Upper lobe of left lung (tissue), 4 donors: ENCODE measurements at regions not wholly inside any gene's neighbourhood (a gene's known extent, or its start where the extent isn't known, plus 50 kb on each side); places are given as distances from the start of the nearest gene placed in this dataset.

Source experiments
- POLR2A ChIP-seq, 4 donors: fragments of 450-650 bp; IDR thresholded peaks; one replicate each; pipeline ENCODE4 v1.5.1; 2016 to 2017; ENCODE audit warnings: antibody characterized with exemption in 4 of 4, mild to moderate bottlenecking in 2 of 4
- POLR2AphosphoS5 ChIP-seq, 2 donors: sonication (generic); formaldehyde crosslinking; IDR thresholded peaks; one replicate each; pipeline ENCODE4 v1.5.1; 2017; ENCODE audit warnings: antibody characterized with exemption in 2 of 2
- TF ChIP-seq, protein P1 (sequence below), 6 experiments: fragments of 450-650 bp in 4 of 6; fragments of 200-600 bp in 2 of 6; sonication (generic) in 2 of 6; IDR thresholded peaks; one replicate each; pipeline ENCODE4 v1.5.1; 2016 to 2019; ENCODE audit warnings: antibody characterized with exemption in 6 of 6

DNA sequence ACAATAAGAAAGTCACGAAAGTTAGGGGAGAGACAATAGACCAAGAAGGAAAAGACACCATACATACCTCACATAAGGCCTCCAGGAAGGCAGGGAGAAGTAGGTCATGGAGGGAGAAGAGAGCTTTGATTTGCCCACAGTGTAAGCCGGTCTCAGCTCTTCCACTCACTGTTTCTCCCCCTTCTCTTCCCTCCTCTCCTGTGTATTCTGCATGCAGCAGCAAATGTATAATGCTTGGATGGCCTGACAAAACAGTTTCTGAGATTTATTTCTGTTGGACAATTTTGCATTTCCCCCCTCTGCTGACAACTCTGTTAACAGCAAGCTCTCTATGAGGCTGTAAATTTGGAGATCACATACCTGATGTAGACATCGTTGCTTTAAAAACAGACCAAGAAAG lies 318.9 kb downstream of the OMA1 start:
- TF ChIP-seq, protein P1, sequence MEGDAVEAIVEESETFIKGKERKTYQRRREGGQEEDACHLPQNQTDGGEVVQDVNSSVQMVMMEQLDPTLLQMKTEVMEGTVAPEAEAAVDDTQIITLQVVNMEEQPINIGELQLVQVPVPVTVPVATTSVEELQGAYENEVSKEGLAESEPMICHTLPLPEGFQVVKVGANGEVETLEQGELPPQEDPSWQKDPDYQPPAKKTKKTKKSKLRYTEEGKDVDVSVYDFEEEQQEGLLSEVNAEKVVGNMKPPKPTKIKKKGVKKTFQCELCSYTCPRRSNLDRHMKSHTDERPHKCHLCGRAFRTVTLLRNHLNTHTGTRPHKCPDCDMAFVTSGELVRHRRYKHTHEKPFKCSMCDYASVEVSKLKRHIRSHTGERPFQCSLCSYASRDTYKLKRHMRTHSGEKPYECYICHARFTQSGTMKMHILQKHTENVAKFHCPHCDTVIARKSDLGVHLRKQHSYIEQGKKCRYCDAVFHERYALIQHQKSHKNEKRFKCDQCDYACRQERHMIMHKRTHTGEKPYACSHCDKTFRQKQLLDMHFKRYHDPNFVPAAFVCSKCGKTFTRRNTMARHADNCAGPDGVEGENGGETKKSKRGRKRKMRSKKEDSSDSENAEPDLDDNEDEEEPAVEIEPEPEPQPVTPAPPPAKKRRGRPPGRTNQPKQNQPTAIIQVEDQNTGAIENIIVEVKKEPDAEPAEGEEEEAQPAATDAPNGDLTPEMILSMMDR (IDR thresholded peaks at IDR 0.05), result no peak
- TF ChIP-seq POLR2A (IDR thresholded peaks at IDR 0.05) (no peak), POLR2AphosphoS5 (IDR thresholded peaks at IDR 0.05) (no peak)
